ENCODE measurements at regions not wholly inside any gene's neighbourhood (a gene's known extent, or its start where the extent isn't known, plus 50 kb on each side); places are given as distances from the start of the nearest gene placed in this dataset.

- no peaks in the 10 kb centered on the region for H3K4me1 ChIP-seq (ENCODE audit: insufficient read depth)
- no peak overlapping the region for H3K4me3 ChIP-seq (ENCODE audit: low read depth, low read length)
- H3K36me3 ChIP-seq (ENCODE audit: insufficient read depth) = no peaks in the 10 kb centered on the region
- no peak for DNase-seq (ENCODE audit: extremely low spot score)
- H3K27ac ChIP-seq (ENCODE audit: low read depth) = no peak overlapping the region
Measured at GRCh38 chr13:108574856-108575255, 54.6 kb upstream of the MYO16 start.

- 93% methylated on average over 7 of the region's 7 CpGs for WGBS
Measured at GRCh38 chr13:108575430-108575829, 54.0 kb upstream of the MYO16 start.

More at GRCh38 chr13:108575430-108575829, 54.0 kb upstream of the MYO16 start:
- H3K27ac ChIP-seq (ENCODE audit: low read depth) = no peak overlapping the region
- no peaks in the 10 kb centered on the region for H3K36me3 ChIP-seq (ENCODE audit: insufficient read depth)
- no peaks in the 10 kb centered on the region for H3K4me1 ChIP-seq (ENCODE audit: insufficient read depth)
- H3K4me3 ChIP-seq (ENCODE audit: low read depth, low read length) = no peak overlapping the region
- DNase-seq (ENCODE audit: extremely low spot score) = no peak
